Tibial nerve (tissue), 4 donors: ENCODE measurements at regions not wholly inside any gene's neighbourhood (a gene's known extent, or its start where the extent isn't known, plus 50 kb on each side); places are given as distances from the start of the nearest gene placed in this dataset.

Experiments
- CTCF ChIP-seq, 5 experiments: fragments of 200-600 bp in 3 of 5; fragments of 450-650 bp in 2 of 5; sonication (generic) in 3 of 5; IDR thresholded peaks; one replicate each; pipeline ENCODE4 v1.5.1; 2016 to 2019; ENCODE audit warnings: antibody characterized with exemption in 5 of 5, mild to moderate bottlenecking in 3 of 5, moderate library complexity in 2 of 5
- EP300 ChIP-seq, 2 donors: sonication (generic); formaldehyde crosslinking; IDR thresholded peaks; one replicate each; pipeline ENCODE4 v1.6.1; 2017; ENCODE audit warnings: antibody characterized with exemption in 2 of 2, mild to moderate bottlenecking in 1 of 2
- POLR2A ChIP-seq, 2 donors: fragments of 450-650 bp; IDR thresholded peaks; one replicate each; pipeline ENCODE4 v1.6.1; 2017; ENCODE audit warnings: antibody characterized with exemption in 2 of 2, mild to moderate bottlenecking in 2 of 2, moderate library complexity in 2 of 2

GRCh38 chr1:239924741-239925350, 166.8 kb upstream of the FMN2 start:
- TF ChIP-seq CTCF (IDR thresholded peaks at IDR 0.05) (no peak), POLR2A (IDR thresholded peaks at IDR 0.05) (no peak), EP300 (IDR thresholded peaks at IDR 0.05) (no peak)
